Mammary epithelial cell (primary cell): ENCODE measurements at regions not wholly inside any gene's neighbourhood (a gene's known extent, or its start where the extent isn't known, plus 50 kb on each side); places are given as distances from the start of the nearest gene placed in this dataset.

Experiments used
- EZH2 ChIP-seq: IDR thresholded peaks from 2 replicates; pipeline ENCODE4 v1.6.1; 2012; ENCODE audit warnings: low read length, inconsistent platforms, borderline replicate concordance
- TF ChIP-seq, protein P1 (sequence below), 2 donors: IDR thresholded peaks in 1 of 2; conservative IDR thresholded peaks in 1 of 2; 2 replicates each; pipeline ENCODE4 v1.5.1; 2011 to 2012; ENCODE audit warnings: inconsistent platforms in 2 of 2, low read length in 2 of 2, mild to moderate bottlenecking in 2 of 2, control low read depth in 1 of 2, low read depth in 1 of 2; ENCODE audit not compliant: insufficient read depth in 1 of 2; ENCODE audit errors: extremely low read depth in 1 of 2

DNA sequence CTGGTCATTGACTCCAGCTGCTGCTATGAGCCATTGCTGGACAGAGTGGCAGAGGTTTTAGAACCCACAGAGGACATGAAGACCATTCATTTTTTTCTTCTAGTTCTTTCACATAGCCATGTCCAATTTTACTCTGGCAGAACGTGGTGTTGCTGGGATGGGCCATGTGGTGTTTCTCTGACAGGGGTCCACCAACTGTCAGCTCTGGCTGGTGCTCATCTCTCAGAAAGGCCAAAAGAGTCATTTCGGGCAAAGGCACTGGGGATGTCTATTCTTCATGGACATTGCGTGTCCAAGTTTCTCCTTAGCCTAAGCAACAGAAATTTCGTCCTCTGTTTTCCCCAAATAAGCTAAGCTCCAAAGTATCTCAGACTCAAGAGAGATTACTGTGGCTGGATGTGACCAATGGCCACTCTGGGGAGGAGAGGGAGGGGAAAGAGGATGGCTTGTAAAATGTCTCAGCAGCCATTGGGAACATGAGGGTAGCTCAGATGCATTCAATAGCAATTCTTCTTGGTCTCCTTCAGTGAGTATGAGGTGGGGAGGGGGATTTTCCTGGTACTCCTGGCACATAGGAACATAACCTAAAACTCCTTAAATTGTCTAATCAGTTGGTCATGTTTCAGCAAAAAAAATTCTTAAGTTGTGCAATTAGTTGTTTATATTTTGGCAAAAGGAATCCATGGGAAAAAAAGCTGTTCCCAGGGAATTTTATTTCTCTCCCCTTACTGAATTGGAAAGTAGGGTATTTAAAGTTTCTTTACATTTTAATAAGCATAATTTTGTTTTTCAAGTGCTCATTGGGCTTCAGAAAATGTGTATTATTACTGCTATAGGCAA is 131.6 kb upstream of the MITF start:
- TF ChIP-seq, protein P1, sequence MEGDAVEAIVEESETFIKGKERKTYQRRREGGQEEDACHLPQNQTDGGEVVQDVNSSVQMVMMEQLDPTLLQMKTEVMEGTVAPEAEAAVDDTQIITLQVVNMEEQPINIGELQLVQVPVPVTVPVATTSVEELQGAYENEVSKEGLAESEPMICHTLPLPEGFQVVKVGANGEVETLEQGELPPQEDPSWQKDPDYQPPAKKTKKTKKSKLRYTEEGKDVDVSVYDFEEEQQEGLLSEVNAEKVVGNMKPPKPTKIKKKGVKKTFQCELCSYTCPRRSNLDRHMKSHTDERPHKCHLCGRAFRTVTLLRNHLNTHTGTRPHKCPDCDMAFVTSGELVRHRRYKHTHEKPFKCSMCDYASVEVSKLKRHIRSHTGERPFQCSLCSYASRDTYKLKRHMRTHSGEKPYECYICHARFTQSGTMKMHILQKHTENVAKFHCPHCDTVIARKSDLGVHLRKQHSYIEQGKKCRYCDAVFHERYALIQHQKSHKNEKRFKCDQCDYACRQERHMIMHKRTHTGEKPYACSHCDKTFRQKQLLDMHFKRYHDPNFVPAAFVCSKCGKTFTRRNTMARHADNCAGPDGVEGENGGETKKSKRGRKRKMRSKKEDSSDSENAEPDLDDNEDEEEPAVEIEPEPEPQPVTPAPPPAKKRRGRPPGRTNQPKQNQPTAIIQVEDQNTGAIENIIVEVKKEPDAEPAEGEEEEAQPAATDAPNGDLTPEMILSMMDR (conservative IDR thresholded peaks at IDR 0.05 in 1 of 2, IDR thresholded peaks at IDR 0.05 in 1 of 2; ENCODE audit: extremely low read depth in 1 of 2, insufficient read depth in 1 of 2, low read depth in 1 of 2, low read length in 2 of 2): no peak
- TF ChIP-seq EZH2: no peak
